H9 (cell line): ENCODE measurements at regions not wholly inside any gene's neighbourhood (a gene's known extent, or its start where the extent isn't known, plus 50 kb on each side); places are given as distances from the start of the nearest gene placed in this dataset.

Experiments used
- DNase-seq: peaks from one replicate; pipeline ENCODE4 v3.0.0-alpha.2; 2017
- H2AFZ ChIP-seq: one replicate; pipeline ENCODE4 v1.6.1; 2013; ENCODE audit warnings: mild to moderate bottlenecking, low read length, control low read depth, moderate library complexity
- H2AK5ac ChIP-seq: 2 replicates; pipeline ENCODE4 v1.6.1; 2013; ENCODE audit warnings: low read length, control low read depth, mixed read lengths; ENCODE audit not compliant: insufficient read length
- H2BK120ac ChIP-seq: one replicate; pipeline ENCODE4 v1.6.1; 2013; ENCODE audit warnings: low read depth, mild to moderate bottlenecking, low read length, control low read depth, inconsistent platforms; ENCODE audit not compliant: poor library complexity, severe bottlenecking
- H2BK12ac ChIP-seq: 2 replicates; pipeline ENCODE4 v1.6.1; 2013; ENCODE audit warnings: low read length, control low read depth, mixed read lengths, low read depth; ENCODE audit not compliant: insufficient read length
- H2BK15ac ChIP-seq: 2 replicates; pipeline ENCODE4 v1.6.1; 2013; ENCODE audit warnings: low read depth, low read length, control low read depth
- H2BK20ac ChIP-seq: one replicate; pipeline ENCODE4 v1.6.1; 2013; ENCODE audit warnings: low read depth, mild to moderate bottlenecking, low read length, control low read depth, inconsistent platforms; ENCODE audit not compliant: poor library complexity, severe bottlenecking
- H2BK5ac ChIP-seq: 2 replicates; pipeline ENCODE4 v1.6.1; 2013; ENCODE audit warnings: low read length, control low read depth, mixed read lengths; ENCODE audit not compliant: insufficient read length
- H3K14ac ChIP-seq: 2 replicates; pipeline ENCODE4 v1.6.1; 2013; ENCODE audit warnings: low read length, control low read depth; ENCODE audit not compliant: insufficient read depth
- H3K18ac ChIP-seq: 2 replicates; pipeline ENCODE4 v1.6.1; 2013; ENCODE audit warnings: low read depth, mild to moderate bottlenecking, mixed read lengths, low read length, control low read depth; ENCODE audit not compliant: insufficient read length
- H3K23ac ChIP-seq: 2 replicates; pipeline ENCODE4 v1.6.1; 2013; ENCODE audit warnings: low read length, control low read depth, mixed read lengths, low read depth; ENCODE audit not compliant: insufficient read length
- H3K23me2 ChIP-seq: 2 replicates; pipeline ENCODE4 v1.6.1; 2013; ENCODE audit warnings: low read depth, mild to moderate bottlenecking, mixed read lengths, low read length, control low read depth; ENCODE audit not compliant: insufficient read length, poor library complexity, severe bottlenecking
- H3K27ac ChIP-seq: 2 replicates; pipeline ENCODE4 v1.5.1; 2013; ENCODE audit warnings: low read length, control low read depth, mixed read lengths, low read depth; ENCODE audit not compliant: insufficient read length
- H3K27me3 ChIP-seq: 2 replicates; pipeline ENCODE4 v1.6.1; 2013; ENCODE audit warnings: low read length, control low read depth, inconsistent platforms; ENCODE audit not compliant: insufficient read depth
- H3K4ac ChIP-seq: 2 replicates; pipeline ENCODE4 v1.6.1; 2013; ENCODE audit warnings: low read depth, mild to moderate bottlenecking, control low read depth, inconsistent platforms, low read length, moderate library complexity
- H3K4me1 ChIP-seq: 2 replicates; pipeline ENCODE4 v1.6.1; 2013; ENCODE audit warnings: low read length, control low read depth, inconsistent platforms; ENCODE audit not compliant: insufficient read depth
- H3K4me2 ChIP-seq: 2 replicates; pipeline ENCODE4 v1.6.1; 2013; ENCODE audit warnings: low read length, control low read depth, mixed read lengths; ENCODE audit not compliant: insufficient read length, insufficient read depth
- H3K56ac ChIP-seq: 2 replicates; pipeline ENCODE4 v1.6.1; 2013; ENCODE audit warnings: low read depth, mild to moderate bottlenecking, mixed read lengths, low read length, control low read depth; ENCODE audit not compliant: insufficient read length
- H3K79me1 ChIP-seq: 2 replicates; pipeline ENCODE4 v1.6.1; 2013; ENCODE audit warnings: low read depth, mild to moderate bottlenecking, moderate library complexity, low read length, control low read depth, inconsistent platforms; ENCODE audit not compliant: insufficient read depth, poor library complexity, severe bottlenecking
- H3K79me2 ChIP-seq: 2 replicates; pipeline ENCODE4 v1.6.1; 2013; ENCODE audit warnings: low read length, control low read depth, inconsistent platforms; ENCODE audit not compliant: insufficient read depth
- H3K9ac ChIP-seq: 2 replicates; pipeline ENCODE4 v1.6.1; 2013; ENCODE audit warnings: low read length, control low read depth, mixed read lengths; ENCODE audit not compliant: insufficient read length; ENCODE audit errors: extremely low read depth
- H3K9me3 ChIP-seq: one replicate; pipeline ENCODE4 v1.6.1; 2013; ENCODE audit warnings: low read depth, low read length, inconsistent platforms; ENCODE audit not compliant: control insufficient read depth
- H3T11ph ChIP-seq: one replicate; pipeline ENCODE4 v1.6.1; 2013; ENCODE audit warnings: mild to moderate bottlenecking, low read length, control low read depth, inconsistent platforms
- H4K20me1 ChIP-seq: one replicate; pipeline ENCODE4 v1.6.1; 2013; ENCODE audit not compliant: control insufficient read depth, insufficient read length, insufficient read depth
- H4K5ac ChIP-seq: 2 replicates; pipeline ENCODE4 v1.6.1; 2013; ENCODE audit warnings: low read depth, mild to moderate bottlenecking, mixed read lengths, low read length, control low read depth; ENCODE audit not compliant: insufficient read length
- H4K8ac ChIP-seq: replicated peaks from 2 replicates; pipeline ENCODE4 v1.6.1; 2013; ENCODE audit warnings: low read length, control low read depth, mixed read lengths, low read depth; ENCODE audit not compliant: insufficient read length
- H4K91ac ChIP-seq: 2 replicates; pipeline ENCODE4 v1.6.1; 2013; ENCODE audit warnings: low read depth, mild to moderate bottlenecking, moderate library complexity, mixed read lengths, low read length, control low read depth; ENCODE audit not compliant: insufficient read length
- H3K27ac Mint-ChIP-seq, 3 experiments: 2 replicates in 2 of 3; 3 replicates in 1 of 3; pipeline ENCODE4 v1.8.0; 2020 to 2021; ENCODE audit warnings: mixed read lengths in 3 of 3, mild to moderate bottlenecking in 1 of 3, moderate library complexity in 1 of 3
- H3K27me3 Mint-ChIP-seq: 2 replicates; pipeline ENCODE4 v1.8.0; 2021; ENCODE audit warnings: low read depth, mild to moderate bottlenecking, moderate library complexity, mixed read lengths
- H3K36me3 Mint-ChIP-seq, 3 experiments: 2 replicates in 2 of 3; 3 replicates in 1 of 3; pipeline ENCODE4 v1.8.0; 2020 to 2021; ENCODE audit warnings: low read depth in 3 of 3, mixed read lengths in 3 of 3; ENCODE audit not compliant: insufficient read depth in 1 of 3
- H3K4me1 Mint-ChIP-seq, 2 experiments: 2 replicates each; pipeline ENCODE4 v1.8.0; 2020; ENCODE audit warnings: mixed read lengths in 2 of 2
- H3K4me3 Mint-ChIP-seq, 2 experiments: 2 replicates in 1 of 2; 3 replicates in 1 of 2; pipeline ENCODE4 v1.8.0; 2020 to 2021; ENCODE audit warnings: mild to moderate bottlenecking in 2 of 2, mixed read lengths in 2 of 2, moderate library complexity in 1 of 2
- H3K9me3 Mint-ChIP-seq, 2 experiments: 2 replicates in 1 of 2; 3 replicates in 1 of 2; pipeline ENCODE4 v1.8.0; 2020; ENCODE audit warnings: mild to moderate bottlenecking in 2 of 2, mixed read lengths in 2 of 2, moderate library complexity in 1 of 2
- CTCF ChIP-seq: fragments of 200-600 bp; sonication (generic); conservative IDR thresholded peaks from 3 replicates; pipeline ENCODE4 v1.8.0; 2021; ENCODE audit warnings: antibody characterized with exemption, mild to moderate bottlenecking
- WGBS: extraction: QIAGEN DNeasy Blood & Tissue Kit; methylation state at CpG from one replicate; pipeline ENCODE4 v1.1.7; 2013; ENCODE audit warnings: missing lambda C conversion rate, low lambda C conversion rate, mixed read lengths; ENCODE audit not compliant: insufficient read length; ENCODE audit errors: extremely low coverage; 5-methylcytosine and 5-hydroxymethylcytosine counted together

DNA sequence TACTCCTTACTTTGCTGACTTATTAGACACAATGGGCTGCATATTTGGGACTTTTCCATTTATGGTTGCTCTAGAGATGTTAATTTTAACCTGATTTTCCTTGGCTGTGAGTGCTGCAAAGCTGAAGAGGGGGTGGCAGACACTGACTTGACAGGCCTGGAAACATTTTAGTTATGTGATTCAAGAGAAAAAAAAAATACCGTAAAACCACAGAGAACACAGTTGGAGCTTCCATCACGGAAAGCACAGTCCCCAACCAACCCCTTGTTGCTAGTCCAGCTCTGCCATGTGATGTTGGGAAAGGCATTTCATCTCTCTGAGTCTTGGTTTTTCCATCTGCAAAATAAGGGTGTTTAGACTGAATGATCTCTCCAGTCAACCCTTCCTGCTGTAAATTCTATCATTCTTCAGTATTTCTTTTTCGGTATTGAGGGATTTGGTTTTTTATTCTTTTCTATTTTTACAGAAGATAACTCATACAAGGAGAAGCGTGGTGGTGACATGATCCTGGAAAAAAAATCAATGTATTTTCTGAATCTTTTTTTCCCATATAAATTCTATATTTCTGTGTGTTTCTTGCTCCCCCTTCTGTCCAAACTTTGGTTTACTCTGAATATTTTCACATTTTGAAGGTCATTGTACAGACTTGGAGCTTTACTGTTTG is 246.1 kb downstream of the REEP3 start:
- no peak for DNase-seq
- Histone ChIP-seq H3K9ac (no peak overlapping the region), H3K18ac (no peak overlapping the region), H3K23ac (no peak overlapping the region), H3K9me3 (no peaks in the 10 kb centered on the region), H3K27ac (no peak overlapping the region), H3K23me2 (no peaks in the 10 kb centered on the region), H3K79me2 (no peaks in the 10 kb centered on the region; the same call in 1 of the 2 replicates), H2BK12ac (no peak overlapping the region), H2BK20ac (no peak overlapping the region), H4K5ac (no peak overlapping the region), H4K91ac (no peak overlapping the region), H4K20me1 (no peaks in the 10 kb centered on the region), H3K56ac (no peak overlapping the region), H3K4me1 (peaks cover 5% of the 10 kb centered on the region; the same call in 1 of the 2 replicates), H2AFZ (no peak overlapping the region), H2BK120ac (no peak overlapping the region), H3K4ac (no peak overlapping the region), H4K8ac (no peak overlapping the region), H2BK15ac (no peak overlapping the region), H3K14ac (no peak overlapping the region), H3K79me1 (no peaks in the 10 kb centered on the region), H3K4me2 (no peak overlapping the region), H3K27me3 (no peaks in the 10 kb centered on the region), H3T11ph (no peak overlapping the region), H2AK5ac (no peak overlapping the region), H2BK5ac (no peak overlapping the region)
- H3K36me3 Mint-ChIP-seq = no peaks in the 10 kb centered on the region
- H3K27ac Mint-ChIP-seq = no peak overlapping the region; a peak in 1 of 7 replicates
- no peak overlapping the region for H3K4me3 Mint-ChIP-seq
- peaks cover 10 to 14% of the 10 kb centered on the region in 2 experiments for H3K4me1 Mint-ChIP-seq
- no peaks in the 10 kb centered on the region for H3K9me3 Mint-ChIP-seq
- peak; percentile 53 for TF ChIP-seq CTCF
- no CpG with 5 or more reads among the region's 4 CpGs for WGBS
- no peaks in the 10 kb centered on the region for H3K27me3 Mint-ChIP-seq
